Esophagus muscularis mucosa (tissue), 4 donors: ENCODE measurements at regions not wholly inside any gene's neighbourhood (a gene's known extent, or its start where the extent isn't known, plus 50 kb on each side); places are given as distances from the start of the nearest gene placed in this dataset.
"Not testable (repeated sequence)": the region's sequence is repeated elsewhere in the genome, so short reads cannot be mapped to it uniquely, and the experiment has no call there.

Experiments used
- CTCF ChIP-seq, 3 experiments: fragments of 200-600 bp in 2 of 3; fragments of 450-650 bp in 1 of 3; sonication (generic) in 2 of 3; IDR thresholded peaks; one replicate each; pipeline ENCODE4 v1.5.1; 2017 to 2019; ENCODE audit warnings: antibody characterized with exemption in 3 of 3, mild to moderate bottlenecking in 2 of 3, moderate library complexity in 1 of 3
- EP300 ChIP-seq: sonication (generic); formaldehyde crosslinking; IDR thresholded peaks from one replicate; pipeline ENCODE4 v1.6.1; 2017; ENCODE audit warnings: antibody characterized with exemption
- POLR2A ChIP-seq: fragments of 450-650 bp; IDR thresholded peaks from one replicate; pipeline ENCODE4 v1.6.1; 2017; ENCODE audit warnings: antibody characterized with exemption, moderate library complexity, mild to moderate bottlenecking, low read depth

GRCh38 chr3:66937041-66937440 is 61.1 kb upstream of the KBTBD8 start:
- TF ChIP-seq POLR2A; CTCF (IDR thresholded peaks at IDR 0.05); EP300: not testable (repeated sequence)
